ENCODE measurements at regions not wholly inside any gene's neighbourhood (a gene's known extent, or its start where the extent isn't known, plus 50 kb on each side); places are given as distances from the start of the nearest gene placed in this dataset.

DNA sequence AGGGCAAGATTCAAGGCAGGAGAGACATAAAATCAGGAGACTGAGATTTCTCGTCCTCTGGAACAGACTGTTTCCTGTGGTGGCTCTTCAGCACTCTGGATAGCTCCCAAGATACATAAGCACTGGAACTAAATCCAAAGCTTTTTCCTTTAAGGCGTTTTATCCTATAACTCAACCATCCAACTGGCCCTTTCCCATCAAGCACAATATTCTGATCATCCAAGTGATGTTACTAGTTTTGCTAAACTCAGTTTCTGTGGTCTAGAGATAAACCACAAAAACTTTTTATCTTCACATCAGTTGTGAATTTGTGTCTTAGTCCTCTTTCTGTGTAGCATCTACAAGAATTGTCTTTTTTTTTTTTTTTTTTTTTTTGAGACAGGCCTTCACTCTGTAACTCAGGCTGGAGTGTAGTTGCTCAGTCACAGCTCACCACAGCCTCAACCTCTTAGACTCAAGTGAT is 299.4 kb downstream of the COX7C start:
- Histone ChIP-seq H3K4me1 (ENCODE audit: low read length) (no peaks in the 10 kb centered on the region), H3K9me3 (ENCODE audit: low read length) (no peaks in the 10 kb centered on the region), H3K9me2 (replicated peaks; ENCODE audit: insufficient read depth, low read length) (no peaks in the 10 kb centered on the region), H3K36me3 (ENCODE audit: insufficient read depth, low read length) (no peaks in the 10 kb centered on the region), H3K79me2 (ENCODE audit: low read length) (no peaks in the 10 kb centered on the region), H2AFZ (ENCODE audit: low read length) (no peak overlapping the region), H4K20me1 (ENCODE audit: insufficient read depth, low read depth, low read length) (no peaks in the 10 kb centered on the region), H3K27me3 (ENCODE audit: low read length) (no peaks in the 10 kb centered on the region), H3K9ac (ENCODE audit: low read length) (no peak overlapping the region), H3K4me3 (ENCODE audit: low read length) (no peak overlapping the region), H3K27ac (ENCODE audit: low read length) (no peak overlapping the region), H3K4me2 (ENCODE audit: low read depth, low read length, poor library complexity, severe bottlenecking) (no peak overlapping the region)
- no peak for DNase-seq

DNA sequence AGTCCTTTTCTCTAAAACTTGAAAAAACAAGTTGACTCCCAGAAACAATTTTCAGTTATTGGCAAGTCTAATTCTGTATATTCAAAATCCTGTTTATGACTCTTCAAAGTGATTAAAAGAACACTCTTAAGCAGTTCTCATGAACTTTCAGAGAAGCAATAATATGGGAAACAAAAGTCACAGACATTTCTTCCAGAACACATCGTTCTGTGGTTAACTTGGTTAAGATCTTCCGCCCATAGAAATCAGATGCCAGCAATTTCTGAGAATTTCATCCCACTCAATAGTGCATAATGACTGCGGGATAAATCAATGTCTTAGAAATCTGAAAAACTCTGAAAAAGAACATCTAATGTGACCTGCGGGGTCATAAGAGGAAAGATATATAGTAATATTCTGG is 300.5 kb downstream of the COX7C start:
- Histone ChIP-seq H3K4me1 (ENCODE audit: low read length) (no peaks in the 10 kb centered on the region), H3K9me3 (ENCODE audit: low read length) (no peaks in the 10 kb centered on the region), H3K9ac (ENCODE audit: low read length) (no peak overlapping the region), H2AFZ (ENCODE audit: low read length) (no peak overlapping the region), H4K20me1 (ENCODE audit: insufficient read depth, low read depth, low read length) (no peaks in the 10 kb centered on the region), H3K4me2 (ENCODE audit: low read depth, low read length, poor library complexity, severe bottlenecking) (no peak overlapping the region), H3K27ac (ENCODE audit: low read length) (no peak overlapping the region), H3K4me3 (ENCODE audit: low read length) (no peak overlapping the region), H3K27me3 (ENCODE audit: low read length) (no peaks in the 10 kb centered on the region), H3K36me3 (ENCODE audit: insufficient read depth, low read length) (no peaks in the 10 kb centered on the region), H3K79me2 (ENCODE audit: low read length) (no peaks in the 10 kb centered on the region), H3K9me2 (replicated peaks; ENCODE audit: insufficient read depth, low read length) (no peaks in the 10 kb centered on the region)
- DNase-seq = no peak

DNA sequence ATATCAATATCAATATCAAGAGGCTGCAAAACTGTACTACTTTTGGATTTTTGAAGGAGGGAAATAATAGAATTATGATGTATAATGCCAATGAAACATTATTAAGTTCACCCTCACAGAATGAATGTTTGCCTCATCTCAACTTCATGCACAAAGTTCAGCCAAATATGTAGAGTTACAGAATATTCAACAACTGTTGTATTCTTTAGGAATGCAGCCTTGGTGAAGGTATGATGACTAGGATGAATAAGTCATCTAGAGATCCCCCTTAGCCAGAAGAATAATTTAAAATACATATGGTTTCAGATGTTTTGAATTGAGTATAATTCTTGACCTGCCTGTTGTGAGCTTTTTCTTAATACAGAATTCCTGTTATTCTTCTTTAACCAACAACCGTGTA is 308.3 kb downstream of the COX7C start:
- no peaks in the 10 kb centered on the region for H3K36me3 ChIP-seq (ENCODE audit: insufficient read depth, low read length)
- H3K9ac ChIP-seq (ENCODE audit: low read length) = no peak overlapping the region
- DNase-seq = no peak
- H3K79me2 ChIP-seq (ENCODE audit: low read length) = no peaks in the 10 kb centered on the region
- H3K27me3 ChIP-seq (ENCODE audit: low read length) = no peaks in the 10 kb centered on the region
- no peaks in the 10 kb centered on the region for H3K4me1 ChIP-seq (ENCODE audit: low read length)
- H3K9me2 ChIP-seq (replicated peaks; ENCODE audit: insufficient read depth, low read length) = no peaks in the 10 kb centered on the region
- no peak overlapping the region for H3K4me3 ChIP-seq (ENCODE audit: low read length)
- H2AFZ ChIP-seq (ENCODE audit: low read length) = no peak overlapping the region
- no peak overlapping the region for H3K27ac ChIP-seq (ENCODE audit: low read length)
- no peaks in the 10 kb centered on the region for H4K20me1 ChIP-seq (ENCODE audit: insufficient read depth, low read depth, low read length)
- H3K4me2 ChIP-seq (ENCODE audit: low read depth, low read length, poor library complexity, severe bottlenecking) = no peak overlapping the region
- no peaks in the 10 kb centered on the region for H3K9me3 ChIP-seq (ENCODE audit: low read length)

DNA sequence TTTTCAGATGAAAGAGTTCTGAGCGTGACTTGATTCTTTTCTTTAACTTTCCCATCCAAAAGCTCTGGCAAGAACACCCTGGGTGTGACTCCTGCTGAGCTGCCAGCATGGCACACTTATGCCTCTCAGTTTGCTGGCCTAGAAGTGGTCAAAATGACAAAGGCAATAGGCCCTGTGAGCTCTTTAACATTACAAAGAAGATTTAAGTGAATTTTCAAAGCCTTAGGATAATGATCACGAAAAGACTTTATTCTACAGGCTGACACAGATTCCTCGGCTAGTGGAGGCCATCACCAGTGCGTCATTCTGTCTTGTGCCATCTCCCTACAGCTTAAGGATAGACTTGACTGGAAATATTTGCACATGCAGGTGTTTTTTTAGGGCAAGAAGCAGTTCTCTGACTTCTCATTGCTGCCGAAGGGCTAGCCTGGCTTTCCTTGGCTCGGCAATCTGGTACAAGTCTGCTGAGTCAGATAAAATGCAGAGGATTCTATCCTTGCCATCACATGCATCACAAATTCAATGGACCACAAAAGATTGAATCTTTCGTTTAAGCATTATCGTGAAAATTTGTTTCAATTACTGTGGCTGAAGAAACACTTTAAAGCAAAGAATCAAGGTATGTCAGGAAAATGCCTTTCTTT is 311.5 kb downstream of the COX7C start:
- H3K27ac ChIP-seq (ENCODE audit: low read length) = no peak overlapping the region
- H3K79me2 ChIP-seq (ENCODE audit: low read length) = no peaks in the 10 kb centered on the region
- no peaks in the 10 kb centered on the region for H3K9me3 ChIP-seq (ENCODE audit: low read length)
- H4K20me1 ChIP-seq (ENCODE audit: insufficient read depth, low read depth, low read length) = no peaks in the 10 kb centered on the region
- no peak overlapping the region for H3K9ac ChIP-seq (ENCODE audit: low read length)
- DNase-seq = no peak
- H3K4me3 ChIP-seq (ENCODE audit: low read length) = no peak overlapping the region
- no peak overlapping the region for H3K4me2 ChIP-seq (ENCODE audit: low read depth, low read length, poor library complexity, severe bottlenecking)
- no peaks in the 10 kb centered on the region for H3K36me3 ChIP-seq (ENCODE audit: insufficient read depth, low read length)
- H3K4me1 ChIP-seq (ENCODE audit: low read length) = no peaks in the 10 kb centered on the region
- H3K9me2 ChIP-seq (replicated peaks; ENCODE audit: insufficient read depth, low read length) = no peaks in the 10 kb centered on the region
- H2AFZ ChIP-seq (ENCODE audit: low read length) = no peak overlapping the region
- H3K27me3 ChIP-seq (ENCODE audit: low read length) = no peaks in the 10 kb centered on the region

DNA sequence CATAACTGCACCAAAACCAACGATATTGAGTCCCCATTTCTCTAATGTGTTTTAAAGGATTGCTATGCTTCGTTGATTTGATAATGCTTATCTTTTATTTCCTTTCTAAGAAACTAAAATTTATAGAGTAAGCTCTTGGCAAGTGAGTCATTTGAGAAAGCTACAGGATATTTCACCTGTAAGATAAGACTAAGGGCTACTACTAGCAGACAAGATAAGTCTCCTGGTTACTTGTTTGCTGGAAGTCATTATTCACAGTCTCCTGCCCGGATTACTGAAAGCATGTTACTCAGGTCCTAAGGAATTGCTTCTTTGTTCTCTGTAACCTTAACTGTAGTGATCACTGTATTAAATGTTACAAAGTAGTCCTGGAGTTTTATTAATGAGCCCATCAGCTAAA is 315.9 kb upstream of the RASA1 start:
- H3K9me3 ChIP-seq (ENCODE audit: low read length) = no peaks in the 10 kb centered on the region
- H4K20me1 ChIP-seq (ENCODE audit: insufficient read depth, low read depth, low read length) = no peaks in the 10 kb centered on the region
- H3K27ac ChIP-seq (ENCODE audit: low read length) = no peak overlapping the region
- no peaks in the 10 kb centered on the region for H3K9me2 ChIP-seq (replicated peaks; ENCODE audit: insufficient read depth, low read length)
- H3K79me2 ChIP-seq (ENCODE audit: low read length) = no peaks in the 10 kb centered on the region
- H3K36me3 ChIP-seq (ENCODE audit: insufficient read depth, low read length) = no peaks in the 10 kb centered on the region
- H2AFZ ChIP-seq (ENCODE audit: low read length) = no peak overlapping the region
- H3K27me3 ChIP-seq (ENCODE audit: low read length) = no peaks in the 10 kb centered on the region
- DNase-seq = no peak
- no peak overlapping the region for H3K4me3 ChIP-seq (ENCODE audit: low read length)
- no peak overlapping the region for H3K9ac ChIP-seq (ENCODE audit: low read length)
- H3K4me1 ChIP-seq (ENCODE audit: low read length) = no peaks in the 10 kb centered on the region
- no peak overlapping the region for H3K4me2 ChIP-seq (ENCODE audit: low read depth, low read length, poor library complexity, severe bottlenecking)

DNA sequence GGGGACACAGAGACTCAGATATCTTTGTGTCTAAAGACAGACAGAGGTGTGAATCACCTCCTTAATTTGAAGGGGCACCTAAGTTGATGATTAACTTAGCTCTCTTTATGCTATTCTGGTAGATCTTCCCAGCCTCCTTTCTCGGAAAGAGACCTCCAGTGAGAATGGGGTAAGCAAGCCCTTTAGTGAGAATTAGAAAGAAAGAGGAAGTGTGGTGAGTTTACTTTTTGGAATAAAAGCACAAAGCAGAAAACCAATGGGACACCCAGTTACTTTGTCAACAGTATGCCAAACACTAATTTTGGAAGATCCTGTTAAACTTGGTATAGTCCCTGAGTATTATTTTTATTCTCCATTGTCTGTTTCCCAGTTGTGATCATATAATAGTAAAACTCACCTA is 302.8 kb upstream of the RASA1 start:
- Histone ChIP-seq H3K36me3 (ENCODE audit: insufficient read depth, low read length) (no peaks in the 10 kb centered on the region), H3K27ac (ENCODE audit: low read length) (no peak overlapping the region), H4K20me1 (ENCODE audit: insufficient read depth, low read depth, low read length) (no peaks in the 10 kb centered on the region), H3K4me1 (ENCODE audit: low read length) (no peaks in the 10 kb centered on the region), H3K27me3 (ENCODE audit: low read length) (no peaks in the 10 kb centered on the region), H3K79me2 (ENCODE audit: low read length) (no peaks in the 10 kb centered on the region), H3K9ac (ENCODE audit: low read length) (no peak overlapping the region), H3K9me3 (ENCODE audit: low read length) (no peaks in the 10 kb centered on the region), H2AFZ (ENCODE audit: low read length) (no peak overlapping the region), H3K9me2 (replicated peaks; ENCODE audit: insufficient read depth, low read length) (no peaks in the 10 kb centered on the region), H3K4me3 (ENCODE audit: low read length) (no peak overlapping the region), H3K4me2 (ENCODE audit: low read depth, low read length, poor library complexity, severe bottlenecking) (no peak overlapping the region)
- no peak for DNase-seq

DNA sequence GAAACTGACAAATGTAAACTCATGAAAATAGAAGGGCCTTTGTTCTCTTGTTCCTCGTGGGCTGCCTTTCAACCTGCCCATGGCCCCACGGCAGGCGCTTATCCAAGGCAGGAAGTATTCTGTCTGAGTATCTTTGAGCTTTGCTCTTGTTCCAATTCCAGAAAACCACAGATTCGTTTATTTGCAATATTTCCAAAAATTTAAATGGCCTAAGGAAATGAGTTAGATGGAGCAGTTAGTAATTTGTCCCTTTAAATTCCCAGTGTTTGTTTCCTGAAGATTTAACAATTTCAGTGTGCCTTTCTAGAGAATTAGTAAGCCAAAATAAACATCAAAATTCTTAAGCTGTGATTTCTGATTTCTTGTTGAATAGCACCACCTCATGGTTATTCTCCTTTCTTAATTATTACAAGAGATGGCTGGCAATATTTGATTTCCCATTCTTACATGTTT is 299.4 kb upstream of the RASA1 start:
- Histone ChIP-seq H3K4me1 (ENCODE audit: low read length) (no peaks in the 10 kb centered on the region), H3K4me2 (ENCODE audit: low read depth, low read length, poor library complexity, severe bottlenecking) (no peak overlapping the region), H3K9ac (ENCODE audit: low read length) (no peak overlapping the region), H3K4me3 (ENCODE audit: low read length) (no peak overlapping the region), H3K79me2 (ENCODE audit: low read length) (no peaks in the 10 kb centered on the region), H2AFZ (ENCODE audit: low read length) (no peak overlapping the region), H3K27ac (ENCODE audit: low read length) (no peak overlapping the region), H3K9me3 (ENCODE audit: low read length) (no peaks in the 10 kb centered on the region), H4K20me1 (ENCODE audit: insufficient read depth, low read depth, low read length) (no peaks in the 10 kb centered on the region), H3K36me3 (ENCODE audit: insufficient read depth, low read length) (no peaks in the 10 kb centered on the region), H3K27me3 (ENCODE audit: low read length) (no peaks in the 10 kb centered on the region), H3K9me2 (replicated peaks; ENCODE audit: insufficient read depth, low read length) (no peaks in the 10 kb centered on the region)
- DNase-seq = peak; percentile 72

DNA sequence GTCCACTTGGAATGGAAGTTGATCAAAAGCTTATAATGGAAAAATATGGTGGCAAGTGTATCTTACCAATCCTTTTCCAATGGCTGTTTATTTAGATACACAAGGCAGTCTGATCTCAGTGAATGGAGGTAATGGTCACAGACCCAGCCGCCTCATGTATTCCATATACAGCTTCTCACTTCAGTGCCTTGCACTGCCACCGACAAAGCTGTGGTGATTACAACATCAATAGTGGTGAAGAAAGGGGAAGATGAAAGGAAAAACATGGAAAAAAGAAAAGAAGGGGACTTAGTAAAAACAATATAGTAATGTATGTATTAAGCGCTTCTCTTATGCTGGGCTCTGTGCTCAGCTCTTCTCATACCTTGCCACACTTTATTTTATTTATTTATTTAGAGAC is 297.3 kb upstream of the RASA1 start:
- H2AFZ ChIP-seq (ENCODE audit: low read length) = no peak overlapping the region
- no peak overlapping the region for H3K9ac ChIP-seq (ENCODE audit: low read length)
- no peak overlapping the region for H3K4me2 ChIP-seq (ENCODE audit: low read depth, low read length, poor library complexity, severe bottlenecking)

More for the DNA sequence above, 297.3 kb upstream of the RASA1 start:
- H4K20me1 ChIP-seq (ENCODE audit: insufficient read depth, low read depth, low read length) = no peaks in the 10 kb centered on the region
- no peak overlapping the region for H3K27ac ChIP-seq (ENCODE audit: low read length)
- H3K9me2 ChIP-seq (replicated peaks; ENCODE audit: insufficient read depth, low read length) = no peaks in the 10 kb centered on the region
- H3K4me1 ChIP-seq (ENCODE audit: low read length) = no peaks in the 10 kb centered on the region
- no peaks in the 10 kb centered on the region for H3K27me3 ChIP-seq (ENCODE audit: low read length)
- no peak for DNase-seq
- no peaks in the 10 kb centered on the region for H3K79me2 ChIP-seq (ENCODE audit: low read length)
- no peaks in the 10 kb centered on the region for H3K36me3 ChIP-seq (ENCODE audit: insufficient read depth, low read length)
- no peaks in the 10 kb centered on the region for H3K9me3 ChIP-seq (ENCODE audit: low read length)
- no peak overlapping the region for H3K4me3 ChIP-seq (ENCODE audit: low read length)

All from Karpas-422 (cell line).